NT2/D1 (cell line): ENCODE measurements at regions not wholly inside any gene's neighbourhood (a gene's known extent, or its start where the extent isn't known, plus 50 kb on each side); places are given as distances from the start of the nearest gene placed in this dataset.

Experiments used
- SUZ12 ChIP-seq: IDR thresholded peaks from 2 replicates; pipeline ENCODE4 v1.6.1; 2011; ENCODE audit not compliant: insufficient read length, insufficient read depth; ENCODE audit errors: extremely low read depth
- YY1 ChIP-seq: IDR thresholded peaks from 2 replicates; pipeline ENCODE4 v1.6.1; 2011; ENCODE audit not compliant: insufficient read length, insufficient read depth
- ZNF274 ChIP-seq: IDR thresholded peaks from 2 replicates; pipeline ENCODE4 v1.6.1; 2011; ENCODE audit warnings: mild to moderate bottlenecking, low read depth, low read length

GRCh38 chr11:122032317-122032716 is 83.7 kb downstream of the BLID start:
- TF ChIP-seq SUZ12 (no peak), YY1 (no peak), ZNF274 (no peak)
